HG02588 (cell line): ENCODE measurements at regions not wholly inside any gene's neighbourhood (a gene's known extent, or its start where the extent isn't known, plus 50 kb on each side); places are given as distances from the start of the nearest gene placed in this dataset.

Source experiments
- ATAC-seq: cut with Tn5 transposase; IDR thresholded peaks from one replicate; pipeline ENCODE4 v1.9.1; 2021; ENCODE audit warnings: mild to moderate bottlenecking, moderate library complexity; ENCODE audit not compliant: unreplicated experiment

GRCh38 chr13:47279920-47280319, 383.1 kb upstream of the HTR2A start:
- no peak for ATAC-seq

GRCh38 chr13:47277774-47278173, 380.9 kb upstream of the HTR2A start:
- ATAC-seq: no peak

DNA sequence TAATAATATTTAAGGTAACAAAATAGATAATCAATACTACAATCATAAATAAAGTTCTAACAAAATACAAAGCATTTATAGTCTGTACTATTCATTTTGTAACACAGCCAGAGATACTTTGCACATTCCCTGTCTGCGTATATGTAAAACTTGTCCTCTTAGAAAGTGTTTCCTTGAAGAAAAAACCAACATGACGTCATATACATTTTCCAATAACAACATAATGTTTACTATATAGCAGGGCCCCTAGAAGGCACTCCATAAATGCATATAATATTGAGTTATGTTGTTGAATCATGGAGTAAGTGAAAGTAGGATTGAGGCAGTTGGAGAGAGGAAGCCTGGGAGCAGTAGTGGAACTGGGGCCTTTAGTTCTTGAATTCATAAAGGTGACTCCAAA, 371.4 kb upstream of the HTR2A start:
- no peak for ATAC-seq

- ATAC-seq: no peak
These were observed 361.5 kb upstream of the HTR2A start for GRCh38 chr13:47258384-47258783.

- no peak for ATAC-seq
These were observed 359.8 kb upstream of the HTR2A start for GRCh38 chr13:47256618-47257017.

- ATAC-seq: no peak
These were observed 355.8 kb upstream of the HTR2A start for GRCh38 chr13:47252627-47253026.

GRCh38 chr13:47251771-47252170, 354.9 kb upstream of the HTR2A start:
- ATAC-seq: no peak

DNA sequence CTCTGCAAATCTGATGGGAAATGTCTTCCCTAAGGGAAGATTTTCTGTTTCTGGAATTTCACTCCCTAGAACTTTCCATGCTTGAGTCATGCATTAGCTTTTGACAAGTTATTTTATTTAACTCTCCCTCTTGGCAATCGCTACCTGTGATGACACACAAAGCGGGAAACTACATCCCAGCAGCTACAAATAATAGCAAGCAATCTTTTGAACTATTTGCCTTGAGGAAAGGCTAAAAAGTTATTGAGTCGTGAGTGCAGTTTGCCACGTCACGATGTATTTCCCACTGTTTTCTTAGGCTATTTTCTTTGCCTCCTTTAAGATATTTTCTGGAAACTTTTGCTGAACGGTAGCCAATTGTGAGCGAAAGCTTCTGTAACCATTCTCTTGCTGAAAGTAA, 353.3 kb upstream of the HTR2A start:
- ATAC-seq: no peak

DNA sequence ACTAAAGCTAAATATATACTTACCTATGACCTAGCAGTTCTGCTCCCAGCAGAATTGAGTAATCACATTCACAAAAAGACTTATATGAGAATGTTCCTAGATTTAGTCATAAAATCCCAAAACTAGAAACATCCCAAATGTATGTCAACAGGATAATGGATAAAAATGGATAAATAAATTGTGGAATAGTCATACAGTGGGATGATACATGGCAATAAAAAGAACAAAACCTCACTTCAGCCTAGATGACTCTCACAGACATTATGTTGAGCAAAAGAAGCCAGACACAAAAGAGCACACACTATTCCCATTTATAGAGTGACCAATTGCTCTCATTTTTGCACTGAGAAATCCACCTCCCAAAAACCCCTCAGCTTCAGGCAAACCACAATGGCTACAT, 352.4 kb upstream of the HTR2A start:
- no peak for ATAC-seq

- ATAC-seq: no peak
These were observed 344.6 kb upstream of the HTR2A start for GRCh38 chr13:47241446-47241845.

GRCh38 chr13:47239025-47239424, 342.2 kb upstream of the HTR2A start:
- no peak for ATAC-seq

DNA sequence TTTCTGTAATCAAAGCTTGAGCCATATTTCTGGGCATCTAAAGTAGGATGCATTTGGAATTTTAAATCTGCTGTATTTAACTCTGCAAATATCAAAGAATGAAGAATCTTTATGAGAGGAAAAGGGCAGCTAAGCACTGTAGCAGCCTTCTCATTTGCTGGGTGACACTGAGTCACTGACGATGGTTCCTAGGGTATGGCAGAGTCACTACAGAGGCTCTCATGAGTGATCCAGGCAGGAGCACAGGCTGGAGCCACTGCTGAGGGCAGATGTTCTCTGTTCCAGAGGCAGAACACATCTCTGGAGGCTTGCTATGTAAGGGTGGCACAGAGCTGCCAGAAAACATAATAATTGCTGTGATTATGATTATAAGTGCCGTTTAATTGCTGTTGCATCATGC, 340.7 kb upstream of the HTR2A start:
- no peak for ATAC-seq

DNA sequence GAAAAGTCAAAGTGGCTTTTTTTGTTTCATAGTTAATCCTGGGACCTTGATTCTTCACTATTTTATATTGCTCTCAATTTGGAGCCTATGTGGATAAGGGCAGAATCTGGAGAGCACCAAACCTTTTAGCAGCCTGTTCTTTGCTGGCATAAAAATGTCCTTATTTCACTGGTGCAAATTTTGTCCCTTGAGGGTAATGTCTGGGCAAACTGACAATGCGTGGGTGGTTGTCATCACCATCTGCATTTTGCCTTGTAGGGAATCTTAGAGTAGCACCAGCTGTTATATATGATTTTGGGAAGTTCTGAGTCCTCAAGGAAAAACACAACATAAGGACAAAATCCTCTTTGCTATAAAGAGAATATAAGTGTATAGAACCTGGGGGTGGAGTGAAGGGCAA, 336.9 kb upstream of the HTR2A start:
- no peak for ATAC-seq

GRCh38 chr13:47232516-47232915, 335.7 kb upstream of the HTR2A start:
- no peak for ATAC-seq

- ATAC-seq: no peak
These were observed 333.3 kb upstream of the HTR2A start for GRCh38 chr13:47230155-47230554.

DNA sequence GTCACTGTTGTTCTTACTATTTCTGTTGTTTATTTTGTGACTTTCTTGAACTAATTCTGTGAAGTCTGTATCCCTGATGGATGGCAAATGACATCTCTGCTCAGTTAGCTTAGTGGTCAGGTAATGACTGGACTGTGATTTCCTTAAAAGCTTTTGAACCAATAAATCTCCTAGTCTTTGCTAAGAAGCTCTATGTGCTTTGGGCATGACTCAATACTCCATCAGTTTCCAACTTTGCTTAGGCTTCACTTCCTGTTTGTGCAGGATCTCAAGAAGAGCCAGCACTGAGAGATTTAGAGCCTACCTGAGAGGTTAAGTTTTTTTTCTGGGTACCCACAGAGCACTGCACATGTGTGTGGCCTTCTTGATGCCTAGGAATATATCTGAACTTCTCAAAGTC, 329.7 kb upstream of the HTR2A start:
- no peak for ATAC-seq

- no peak for ATAC-seq
These were observed 323.7 kb upstream of the HTR2A start for GRCh38 chr13:47220453-47221140.

DNA sequence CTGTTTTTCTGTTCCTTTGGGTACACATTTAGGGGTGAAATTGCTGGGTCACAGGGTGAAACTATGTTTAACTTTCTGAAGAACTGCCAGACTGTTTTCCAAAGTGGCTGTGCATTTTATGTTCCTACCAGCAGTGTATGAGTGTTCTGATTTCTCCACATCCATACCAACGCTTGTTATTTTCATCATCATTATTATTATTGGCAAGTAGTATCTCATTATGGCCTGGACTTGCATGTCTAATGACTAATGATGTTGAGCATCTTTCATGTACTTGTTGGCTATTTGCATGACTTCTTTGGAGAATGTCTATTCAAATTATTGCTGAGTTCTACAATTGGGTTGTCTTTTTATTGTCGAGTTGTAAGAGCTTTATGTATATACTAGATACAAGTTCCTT, 321.8 kb upstream of the HTR2A start:
- ATAC-seq: no peak

DNA sequence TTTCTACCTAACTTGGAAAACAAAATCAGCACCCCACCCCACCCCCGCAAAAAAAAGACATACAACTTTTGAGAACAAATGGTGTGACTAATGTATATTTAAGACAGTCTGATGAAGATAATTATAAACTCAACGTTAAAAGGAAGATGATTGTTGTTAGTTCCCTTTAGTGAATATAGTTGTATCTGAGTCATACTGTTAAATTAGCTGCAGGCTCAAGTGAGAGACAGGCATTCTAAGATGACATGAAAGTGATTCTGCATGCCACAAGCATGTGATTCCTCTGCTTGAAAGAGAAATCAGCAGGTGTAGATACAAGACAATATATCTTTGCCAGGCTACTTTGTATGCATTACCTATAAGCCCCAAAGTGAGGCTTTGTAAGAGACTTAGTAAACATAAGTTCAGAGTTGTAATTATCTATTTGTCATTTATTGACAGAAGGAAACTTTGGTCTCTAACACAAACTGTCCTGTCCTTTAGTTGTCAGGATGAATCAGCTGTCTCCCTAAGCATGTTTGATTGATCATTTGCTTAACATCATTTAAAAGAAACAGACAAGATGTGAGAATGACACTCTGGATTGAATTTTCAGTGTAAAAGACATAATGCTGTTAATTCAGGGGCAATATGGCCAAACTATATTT, 319.4 kb upstream of the HTR2A start:
- no peak for ATAC-seq

DNA sequence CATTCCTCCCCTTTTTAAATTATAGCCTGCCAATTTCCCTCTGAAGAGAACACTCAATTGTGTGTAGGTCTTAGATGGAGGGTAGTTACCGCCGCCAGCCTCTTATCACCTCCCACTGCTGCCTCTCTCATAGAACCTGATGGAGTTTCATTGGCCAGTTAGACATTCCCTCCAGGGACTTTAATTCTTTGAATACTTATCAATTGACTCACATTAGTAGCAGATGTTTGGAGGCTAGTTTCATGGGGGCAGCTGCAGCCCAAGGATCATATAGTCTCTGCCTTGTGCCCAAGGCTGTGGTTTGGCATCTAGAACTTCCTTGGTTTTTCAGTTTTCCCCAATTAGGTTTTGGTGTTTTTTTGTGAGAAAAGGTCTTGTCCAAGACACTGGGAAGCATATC, 318.9 kb upstream of the HTR2A start:
- no peak for ATAC-seq

GRCh38 chr13:47213047-47213446, 316.2 kb upstream of the HTR2A start:
- ATAC-seq: no peak

- no peak for ATAC-seq
These were observed 314.3 kb upstream of the HTR2A start for GRCh38 chr13:47211106-47211505.

GRCh38 chr13:47206111-47206510, 309.3 kb upstream of the HTR2A start:
- no peak for ATAC-seq
